Neuronal stem cell (in vitro differentiated cells): ENCODE measurements at regions not wholly inside any gene's neighbourhood (a gene's known extent, or its start where the extent isn't known, plus 50 kb on each side); places are given as distances from the start of the nearest gene placed in this dataset.
"Not testable (repeated sequence)": the region's sequence is repeated elsewhere in the genome, so short reads cannot be mapped to it uniquely, and the experiment has no call there.

Source experiments
- DNase-seq: peaks from one replicate; pipeline ENCODE4 v3.0.0-alpha.2; 2013; ENCODE audit warnings: low spot score
- H2AFZ ChIP-seq: one replicate; pipeline ENCODE4 v1.6.1; 2013; ENCODE audit warnings: mild to moderate bottlenecking, low read length, inconsistent platforms
- H2AK5ac ChIP-seq: 2 replicates; pipeline ENCODE4 v1.6.1; 2013; ENCODE audit warnings: low read depth, mild to moderate bottlenecking, inconsistent platforms, low read length, moderate library complexity, mixed read lengths
- H2BK120ac ChIP-seq: 2 replicates; pipeline ENCODE4 v1.6.1; 2013; ENCODE audit warnings: low read depth, mild to moderate bottlenecking, inconsistent platforms, low read length, moderate library complexity, mixed read lengths
- H2BK12ac ChIP-seq: one replicate; pipeline ENCODE4 v1.6.1; 2013; ENCODE audit warnings: low read length, inconsistent platforms
- H2BK15ac ChIP-seq: 2 replicates; pipeline ENCODE4 v1.6.1; 2013; ENCODE audit warnings: mild to moderate bottlenecking, low read length, inconsistent platforms, mixed read lengths
- H2BK5ac ChIP-seq: one replicate; pipeline ENCODE4 v1.6.1; 2013; ENCODE audit warnings: inconsistent platforms, mild to moderate bottlenecking, low read length, moderate library complexity
- H3K14ac ChIP-seq: one replicate; pipeline ENCODE4 v1.6.1; 2013; ENCODE audit warnings: low read length, inconsistent platforms
- H3K18ac ChIP-seq: 2 replicates; pipeline ENCODE4 v1.6.1; 2013; ENCODE audit warnings: low read length, inconsistent platforms
- H3K23ac ChIP-seq: 2 replicates; pipeline ENCODE4 v1.6.1; 2013; ENCODE audit warnings: low read depth, mild to moderate bottlenecking, mixed read lengths, low read length, inconsistent platforms; ENCODE audit not compliant: poor library complexity
- H3K27ac ChIP-seq: replicated peaks from 3 replicates; pipeline ENCODE4 v1.5.1; 2013; ENCODE audit warnings: low read length, inconsistent platforms
- H3K27me3 ChIP-seq, 3 experiments: 2 replicates each; pipeline ENCODE4 v1.6.1; 2013; ENCODE audit warnings: low read length in 3 of 3, mild to moderate bottlenecking in 2 of 3, inconsistent platforms in 1 of 3, low read depth in 1 of 3, mixed read lengths in 1 of 3, moderate library complexity in 1 of 3; ENCODE audit not compliant: control insufficient read depth in 3 of 3, insufficient read depth in 3 of 3
- H3K36me3 ChIP-seq, 2 donors: replicated peaks in 1 of 2; 2 replicates each; pipeline ENCODE4 v1.6.1; 2013; ENCODE audit warnings: low read length in 2 of 2; ENCODE audit not compliant: control insufficient read depth in 2 of 2, insufficient read depth in 2 of 2
- H3K4ac ChIP-seq: 2 replicates; pipeline ENCODE4 v1.6.1; 2013; ENCODE audit warnings: inconsistent platforms, mild to moderate bottlenecking, low read length, moderate library complexity
- H3K4me1 ChIP-seq, 2 donors: 1 replicate in 1 of 2; 2 replicates in 1 of 2; pipeline ENCODE4 v1.6.1; 2013; ENCODE audit warnings: low read length in 2 of 2, low read depth in 1 of 2; ENCODE audit not compliant: control insufficient read depth in 2 of 2, insufficient read depth in 1 of 2
- H3K4me2 ChIP-seq: one replicate; pipeline ENCODE4 v1.6.1; 2013; ENCODE audit warnings: mild to moderate bottlenecking, low read length, inconsistent platforms; ENCODE audit not compliant: insufficient read depth, poor library complexity, severe bottlenecking
- H3K4me3 ChIP-seq, 2 donors: 2 replicates each; pipeline ENCODE4 v1.5.1; 2013; ENCODE audit warnings: low read length in 2 of 2, mild to moderate bottlenecking in 2 of 2, inconsistent platforms in 1 of 2, moderate library complexity in 1 of 2
- H3K79me1 ChIP-seq: one replicate; pipeline ENCODE4 v1.6.1; 2013; ENCODE audit warnings: low read depth, mild to moderate bottlenecking, inconsistent platforms, low read length, moderate library complexity
- H3K9ac ChIP-seq: one replicate; pipeline ENCODE4 v1.6.1; 2013; ENCODE audit warnings: mild to moderate bottlenecking, low read depth, low read length, inconsistent platforms; ENCODE audit not compliant: poor library complexity
- H3K9me3 ChIP-seq, 2 donors: replicated peaks in 1 of 2; 2 replicates each; pipeline versions ENCODE3 to v1.6.1; 2013; ENCODE audit warnings: low read length in 2 of 2, mild to moderate bottlenecking in 2 of 2, inconsistent platforms in 1 of 2, low read depth in 1 of 2, mixed read lengths in 1 of 2, moderate library complexity in 1 of 2; ENCODE audit not compliant: control insufficient read depth in 2 of 2, insufficient read depth in 1 of 2
- H4K8ac ChIP-seq: one replicate; pipeline ENCODE4 v1.6.1; 2013; ENCODE audit warnings: low read depth, mild to moderate bottlenecking, inconsistent platforms, low read length, moderate library complexity
- H4K91ac ChIP-seq: one replicate; pipeline ENCODE4 v1.6.1; 2013; ENCODE audit warnings: low read length, low read depth, mild to moderate bottlenecking, inconsistent platforms; ENCODE audit not compliant: poor library complexity
- WGBS, 2 donors: extraction: QIAGEN DNeasy Blood & Tissue Kit; methylation state at CpG; one replicate each; pipeline ENCODE4 v1.1.7; 2013; ENCODE audit warnings: missing lambda C conversion rate in 2 of 2, mixed read lengths in 1 of 2; ENCODE audit not compliant: insufficient read length in 2 of 2, insufficient replicate concordance in 1 of 2; ENCODE audit errors: extremely low coverage in 2 of 2; 5-methylcytosine and 5-hydroxymethylcytosine counted together

DNA sequence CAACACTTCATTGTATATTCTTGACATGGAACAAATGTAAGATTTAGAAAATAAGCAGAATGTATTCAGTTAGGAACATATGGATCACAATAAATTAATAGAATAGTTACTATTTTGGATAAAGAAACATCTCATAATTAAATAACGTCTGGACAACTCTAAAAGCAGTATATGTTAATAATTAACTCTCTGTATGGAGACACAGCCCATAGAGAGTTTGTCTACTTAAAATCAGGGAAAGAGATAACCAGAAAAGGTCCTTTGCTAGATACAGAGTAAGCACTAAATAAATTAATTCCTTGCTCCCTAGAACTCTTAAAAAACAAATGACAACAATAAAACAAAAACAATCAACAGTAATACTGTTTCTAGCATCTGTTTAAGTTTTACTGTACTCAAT is 184.4 kb upstream of the THSD7A start:
- H3K9me3 ChIP-seq: no peaks in the 10 kb centered on the region
- no peak for DNase-seq
- no CpG with 5 or more reads among the region's 1 CpG for WGBS, 2 donors

GRCh38 chr7:12017046-12017445 is 185.0 kb upstream of the THSD7A start:
- H3K36me3 ChIP-seq: no peaks in the 10 kb centered on the region
- no peak overlapping the region for H4K8ac ChIP-seq
- H3K9me3 ChIP-seq: no peaks in the 10 kb centered on the region
- H3K4me3 ChIP-seq: no peak overlapping the region
- H4K91ac ChIP-seq: no peak overlapping the region
- H2BK15ac ChIP-seq: no peak overlapping the region
- no peak overlapping the region for H3K27ac ChIP-seq
- no peak for DNase-seq
- H2BK120ac ChIP-seq: no peak overlapping the region
- no peak overlapping the region for H3K4ac ChIP-seq
- H3K18ac ChIP-seq: no peak overlapping the region
- H3K4me1 ChIP-seq: no peaks in the 10 kb centered on the region
- H3K79me1 ChIP-seq: no peaks in the 10 kb centered on the region
- WGBS, 2 donors: no CpG with 5 or more reads among the region's 1 CpG
- no peak overlapping the region for H3K14ac ChIP-seq
- H3K9ac ChIP-seq: no peak overlapping the region
- H2AFZ ChIP-seq: no peak overlapping the region
- H2AK5ac ChIP-seq: no peak overlapping the region
- no peak overlapping the region for H3K23ac ChIP-seq
- H3K27me3 ChIP-seq: no peaks in the 10 kb centered on the region
- H3K4me2 ChIP-seq: no peak overlapping the region
- no peak overlapping the region for H2BK5ac ChIP-seq
- no peak overlapping the region for H2BK12ac ChIP-seq

More for the DNA sequence above, 184.4 kb upstream of the THSD7A start:
- H4K91ac ChIP-seq: no peak overlapping the region
- H4K8ac ChIP-seq: no peak overlapping the region
- no peak overlapping the region for H3K27ac ChIP-seq
- no peaks in the 10 kb centered on the region for H3K4me1 ChIP-seq
- H3K18ac ChIP-seq: no peak overlapping the region
- H2AFZ ChIP-seq: no peak overlapping the region
- no peak overlapping the region for H2BK120ac ChIP-seq
- H3K14ac ChIP-seq: no peak overlapping the region
- H3K23ac ChIP-seq: no peak overlapping the region
- H2AK5ac ChIP-seq: no peak overlapping the region
- H2BK5ac ChIP-seq: no peak overlapping the region
- H3K36me3 ChIP-seq: no peaks in the 10 kb centered on the region
- no peak overlapping the region for H3K4me3 ChIP-seq
- H3K4ac ChIP-seq: no peak overlapping the region
- no peak overlapping the region for H2BK15ac ChIP-seq
- H2BK12ac ChIP-seq: no peak overlapping the region
- no peaks in the 10 kb centered on the region for H3K79me1 ChIP-seq
- no peak overlapping the region for H3K4me2 ChIP-seq
- no peaks in the 10 kb centered on the region for H3K27me3 ChIP-seq
- H3K9ac ChIP-seq: no peak overlapping the region

DNA sequence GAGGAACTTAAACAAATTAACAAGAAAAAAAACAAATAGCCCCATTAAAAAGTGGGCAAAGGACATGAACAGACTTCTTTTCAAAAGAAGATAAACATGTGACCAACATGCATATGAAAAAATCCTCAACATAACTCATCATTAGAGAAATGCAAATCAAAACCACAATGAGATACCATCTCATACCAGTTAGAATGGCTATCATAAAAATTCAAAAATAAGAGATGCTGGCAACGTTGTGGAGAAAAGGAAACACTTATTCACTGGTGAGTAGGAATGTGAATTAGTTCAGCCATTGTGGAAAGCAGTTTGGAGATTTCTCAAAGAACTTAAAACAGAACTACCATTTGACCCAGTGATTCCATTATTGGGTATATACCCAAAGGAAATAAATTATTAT is 189.1 kb upstream of the TMEM106B start:
- H3K4me3 ChIP-seq, H3K27me3 ChIP-seq, H2AFZ ChIP-seq, H4K8ac ChIP-seq, H4K91ac ChIP-seq, H2BK120ac ChIP-seq, H2BK12ac ChIP-seq, H3K23ac ChIP-seq, H2AK5ac ChIP-seq, H2BK5ac ChIP-seq, H3K36me3 ChIP-seq, H2BK15ac ChIP-seq, H3K9ac ChIP-seq, H3K79me1 ChIP-seq, H3K14ac ChIP-seq, H3K4ac ChIP-seq, H3K4me1 ChIP-seq, H3K27ac ChIP-seq, H3K18ac ChIP-seq, H3K4me2 ChIP-seq, H3K9me3 ChIP-seq, DNase-seq: not testable (repeated sequence)
- WGBS, 2 donors: no CpG with 5 or more reads among the region's 1 CpG

GRCh38 chr7:12025246-12025645 is 185.8 kb upstream of the TMEM106B start:
- Histone ChIP-seq H3K4me2 (no peak overlapping the region), H3K23ac (no peak overlapping the region), H2BK12ac (no peak overlapping the region), H4K8ac (no peak overlapping the region), H3K4me1 (no peaks in the 10 kb centered on the region), H2AK5ac (no peak overlapping the region), H2BK120ac (no peak overlapping the region), H3K36me3 (no peaks in the 10 kb centered on the region), H3K18ac (no peak overlapping the region), H3K9me3 (no peaks in the 10 kb centered on the region), H3K27ac (no peak overlapping the region), H3K4me3 (no peak overlapping the region), H2AFZ (no peak overlapping the region), H3K14ac (no peak overlapping the region), H2BK15ac (no peak overlapping the region), H3K79me1 (no peaks in the 10 kb centered on the region), H4K91ac (no peak overlapping the region), H3K27me3 (no peaks in the 10 kb centered on the region), H3K4ac (no peak overlapping the region), H2BK5ac (no peak overlapping the region), H3K9ac (no peak overlapping the region)
- DNase-seq: no peak
- WGBS, 2 donors: no CpG with 5 or more reads among the region's 1 CpG
